ENCODE measurements at regions not wholly inside any gene's neighbourhood (a gene's known extent, or its start where the extent isn't known, plus 50 kb on each side); places are given as distances from the start of the nearest gene placed in this dataset.

- no peak for TF ChIP-seq CTCF (IDR thresholded peaks at IDR 0.05)
- no peak for TF ChIP-seq POLR2A (IDR thresholded peaks at IDR 0.05)
Measured at GRCh38 chr5:88419931-88420330, 151.3 kb upstream of the TMEM161B start.

All from thyroid gland (tissue), 4 donors.